ENCODE measurements at regions not wholly inside any gene's neighbourhood (a gene's known extent, or its start where the extent isn't known, plus 50 kb on each side); places are given as distances from the start of the nearest gene placed in this dataset.
A peak's percentile ranks its signal among the peaks of the same experiment; 100 is the strongest.

- no peak for TF ChIP-seq BHLHE40 (IDR thresholded peaks at IDR 0.05; ENCODE audit: low read depth, low read length)
- no peak for TF ChIP-seq MAZ (IDR thresholded peaks at IDR 0.05; ENCODE audit: borderline replicate concordance, low read depth, low read length)
- no peak for TF ChIP-seq NFE2L2 (IDR thresholded peaks at IDR 0.05; ENCODE audit: low read depth, low read length)
- no peak for TF ChIP-seq MXI1 (IDR thresholded peaks at IDR 0.05; ENCODE audit: borderline replicate concordance, low read depth, low read length)
- TF ChIP-seq SMC3 (IDR thresholded peaks at IDR 0.05; ENCODE audit: low read depth, low read length), result no peak
- TF ChIP-seq CEBPB (IDR thresholded peaks at IDR 0.05; ENCODE audit: low read depth, low read length), result no peak
- TF ChIP-seq MAFK (IDR thresholded peaks at IDR 0.05; ENCODE audit: low read depth, low read length), result no peak
- TF ChIP-seq RFX5 (IDR thresholded peaks at IDR 0.05; ENCODE audit: low read depth, low read length), result no peak
- no peak for TF ChIP-seq POLR2A (IDR thresholded peaks at IDR 0.05; ENCODE audit: low read depth, low read length)
- no peak for TF ChIP-seq ELK1 (IDR thresholded peaks at IDR 0.05; ENCODE audit: borderline replicate concordance, low read depth, low read length)
- no peak for TF ChIP-seq CTCF (conservative IDR thresholded peaks at IDR 0.05; ENCODE audit: low read depth, low read length)
- TF ChIP-seq RAD21 (IDR thresholded peaks at IDR 0.05; ENCODE audit: low read length), result no peak
- no peak for TF ChIP-seq CHD1 (IDR thresholded peaks at IDR 0.05; ENCODE audit: low read depth, low read length)
- no peak for TF ChIP-seq USF2 (IDR thresholded peaks at IDR 0.05; ENCODE audit: low read depth, low read length)
- no peak for TF ChIP-seq FOS (IDR thresholded peaks at IDR 0.05; ENCODE audit: low read depth, low read length)
Observed at GRCh38 chr4:180120068-180120467, 2123.1 kb upstream of the TENM3 start.

More at GRCh38 chr4:180120068-180120467, 2123.1 kb upstream of the TENM3 start:
- no peak overlapping the region for H2BK120ac ChIP-seq (ENCODE audit: low read depth, low read length)
- no peak overlapping the region for H4K5ac ChIP-seq (ENCODE audit: low read depth, low read length)
- no peak overlapping the region for H3K4me3 ChIP-seq (ENCODE audit: insufficient read depth, low read depth, low read length)
- H3K27ac ChIP-seq (ENCODE audit: insufficient read depth, low read length), result no peak overlapping the region
- dilution Hi-C loops (cut with HindIII; ENCODE audit: low sequenced_read_pairs, unreplicated experiment) (no loop called here), intact Hi-C loops (cut with micrococcal nuclease) (no loop called here), in situ Hi-C loops (cut with MboI; ENCODE audit: low sequenced_read_pairs) (no loop called here)
- H2AFZ ChIP-seq (replicated peaks; ENCODE audit: low read length, poor library complexity), result no peak overlapping the region
- no peak overlapping the region for H3K23ac ChIP-seq (ENCODE audit: low read depth, low read length)
- no peaks in the 10 kb centered on the region for H3K4me1 ChIP-seq (ENCODE audit: control insufficient read depth, insufficient read depth, low read length)
- DNase-seq, result peak; percentile 13
- no peak overlapping the region for H2BK15ac ChIP-seq (ENCODE audit: low read depth, low read length)
- H4K20me1 ChIP-seq (ENCODE audit: insufficient read depth, low read length), result no peaks in the 10 kb centered on the region
- CTCF ChIA-PET, result no interaction called here
- H3K36me3 ChIP-seq (ENCODE audit: control insufficient read depth, insufficient read depth, low read length), result no peaks in the 10 kb centered on the region
- no peak overlapping the region for H3K9ac ChIP-seq (ENCODE audit: low read depth, low read length)
- no peaks in the 10 kb centered on the region for H3K9me1 ChIP-seq (ENCODE audit: insufficient read depth, low read length)
- H2BK5ac ChIP-seq (ENCODE audit: low read depth, low read length, poor library complexity, severe bottlenecking), result no peak overlapping the region
- no peak overlapping the region for H3K4me2 ChIP-seq (ENCODE audit: low read depth, low read length)
- no peak overlapping the region for H3K4ac ChIP-seq (ENCODE audit: low read depth, low read length)
- no TSS peak for BruUV-seq (replicated peaks)
- no CpG with 5 or more reads among the region's 3 CpGs for WGBS, 2 experiments (ENCODE audit: extremely low coverage in 2 of 2, insufficient read length in 1 of 2)
- no peak overlapping the region for H2AK9ac ChIP-seq (replicated peaks; ENCODE audit: low read depth, low read length, poor library complexity)
- no peak overlapping the region for H3K14ac ChIP-seq (replicated peaks; ENCODE audit: low read depth, low read length)
- H3K9me3 ChIP-seq (ENCODE audit: control insufficient read depth, insufficient read depth, low read length), result no peaks in the 10 kb centered on the region
- H2AK5ac ChIP-seq (ENCODE audit: low read depth, low read length), result no peak overlapping the region
- ATAC-seq (ENCODE audit: low read depth), result no peak
- H2BK20ac ChIP-seq (ENCODE audit: low read depth, low read length), result no peak overlapping the region
- POLR2A ChIA-PET (ENCODE audit: unreplicated experiment), result no interaction called here
- H4K91ac ChIP-seq (ENCODE audit: insufficient read depth, low read depth, low read length), result no peak overlapping the region
- no peak overlapping the region for H3K56ac ChIP-seq (ENCODE audit: extremely low read depth, insufficient read depth, low read length)
- H3K27me3 ChIP-seq (ENCODE audit: control insufficient read depth, insufficient read depth, low read length), result no peaks in the 10 kb centered on the region
- H3K79me1 ChIP-seq (ENCODE audit: low read depth in 1 of 2, low read length in 2 of 2), result no peaks in the 10 kb centered on the region
- no peak overlapping the region for H3K18ac ChIP-seq (ENCODE audit: low read depth, low read length)
- H4K8ac ChIP-seq (ENCODE audit: low read depth in 2 of 2, low read length in 2 of 2), result no peak overlapping the region

Measured in IMR-90 (cell line).